C4-2B (cell line): ENCODE measurements at regions not wholly inside any gene's neighbourhood (a gene's known extent, or its start where the extent isn't known, plus 50 kb on each side); places are given as distances from the start of the nearest gene placed in this dataset.

ENCODE experiments used
- CTCF ChIP-seq: fragments of 450-650 bp; conservative IDR thresholded peaks from 2 replicates; pipeline ENCODE4 v1.5.1; 2017; ENCODE audit warnings: mild to moderate bottlenecking
- ZFX ChIP-seq: fragments of 450-650 bp; IDR thresholded peaks from 2 replicates; pipeline ENCODE4 v1.6.1; 2017

GRCh38 chr4:126727461-126727860, 905.3 kb upstream of the INTU start:
- no peak for TF ChIP-seq CTCF
- TF ChIP-seq ZFX: no peak
